ENCODE measurements at regions not wholly inside any gene's neighbourhood (a gene's known extent, or its start where the extent isn't known, plus 50 kb on each side); places are given as distances from the start of the nearest gene placed in this dataset.

GRCh38 chr13:105395041-105395440 lies 1140.4 kb downstream of the EFNB2 start:
- no peak overlapping the region for H4K8ac ChIP-seq (ENCODE audit: low read depth in 2 of 2, low read length in 2 of 2)
- intact Hi-C loops (cut with micrococcal nuclease) (no loop called here), dilution Hi-C loops (cut with HindIII; ENCODE audit: low sequenced_read_pairs, unreplicated experiment) (no loop called here), in situ Hi-C loops (cut with MboI; ENCODE audit: low sequenced_read_pairs) (no loop called here)
- no CpG with 5 or more reads among the region's 1 CpG for WGBS, 2 experiments (ENCODE audit: extremely low coverage in 2 of 2, insufficient read length in 1 of 2)
- H3K4me2 ChIP-seq (ENCODE audit: low read depth, low read length): no peak overlapping the region
- H3K79me1 ChIP-seq (ENCODE audit: low read depth in 1 of 2, low read length in 2 of 2): no peaks in the 10 kb centered on the region
- no peak overlapping the region for H3K4me3 ChIP-seq (ENCODE audit: insufficient read depth, low read depth, low read length)
- POLR2A ChIA-PET (ENCODE audit: unreplicated experiment): no interaction called here
- no peak overlapping the region for H2BK15ac ChIP-seq (ENCODE audit: low read depth, low read length)
- H3K9ac ChIP-seq (ENCODE audit: low read depth, low read length): no peak overlapping the region
- no peaks in the 10 kb centered on the region for H4K20me1 ChIP-seq (ENCODE audit: insufficient read depth, low read length)
- H3K56ac ChIP-seq (ENCODE audit: extremely low read depth, insufficient read depth, low read length): no peak overlapping the region
- H3K9me1 ChIP-seq (ENCODE audit: insufficient read depth, low read length): no peaks in the 10 kb centered on the region
- H4K5ac ChIP-seq (ENCODE audit: low read depth, low read length): no peak overlapping the region
- H3K27ac ChIP-seq (ENCODE audit: insufficient read depth, low read length): no peak overlapping the region
- CTCF ChIA-PET: no interaction called here
- H4K91ac ChIP-seq (ENCODE audit: insufficient read depth, low read depth, low read length): no peak overlapping the region
- no peak overlapping the region for H2AK9ac ChIP-seq (replicated peaks; ENCODE audit: low read depth, low read length, poor library complexity)
- no peak for TF ChIP-seq RFX5 (IDR thresholded peaks at IDR 0.05; ENCODE audit: low read depth, low read length)
- TF ChIP-seq MXI1 (IDR thresholded peaks at IDR 0.05; ENCODE audit: borderline replicate concordance, low read depth, low read length): no peak
- TF ChIP-seq MAZ (IDR thresholded peaks at IDR 0.05; ENCODE audit: borderline replicate concordance, low read depth, low read length): no peak
- TF ChIP-seq SMC3 (IDR thresholded peaks at IDR 0.05; ENCODE audit: low read depth, low read length): no peak
- no peak for TF ChIP-seq MAFK (IDR thresholded peaks at IDR 0.05; ENCODE audit: low read depth, low read length)
- no peak for TF ChIP-seq FOS (IDR thresholded peaks at IDR 0.05; ENCODE audit: low read depth, low read length)
- TF ChIP-seq CTCF (conservative IDR thresholded peaks at IDR 0.05; ENCODE audit: low read depth, low read length): no peak
- no peak for TF ChIP-seq ELK1 (IDR thresholded peaks at IDR 0.05; ENCODE audit: borderline replicate concordance, low read depth, low read length)
- no peak for TF ChIP-seq RCOR1 (IDR thresholded peaks at IDR 0.05; ENCODE audit: insufficient replicate concordance, low read length)
- no peak for TF ChIP-seq RAD21 (IDR thresholded peaks at IDR 0.05; ENCODE audit: low read length)
- no peak for TF ChIP-seq CEBPB (IDR thresholded peaks at IDR 0.05; ENCODE audit: low read depth, low read length)
- TF ChIP-seq NFE2L2 (IDR thresholded peaks at IDR 0.05; ENCODE audit: low read depth, low read length): no peak
- no peak for TF ChIP-seq BHLHE40 (IDR thresholded peaks at IDR 0.05; ENCODE audit: low read depth, low read length)
- TF ChIP-seq POLR2A (IDR thresholded peaks at IDR 0.05; ENCODE audit: low read depth, low read length): no peak
- no peak for TF ChIP-seq CHD1 (IDR thresholded peaks at IDR 0.05; ENCODE audit: low read depth, low read length)
- TF ChIP-seq USF2 (IDR thresholded peaks at IDR 0.05; ENCODE audit: low read depth, low read length): no peak
- no TSS peak for BruUV-seq (replicated peaks)
- peak; percentile 9 for DNase-seq
- H3K14ac ChIP-seq (replicated peaks; ENCODE audit: low read depth, low read length): no peak overlapping the region
- H2BK20ac ChIP-seq (ENCODE audit: low read depth, low read length): no peak overlapping the region
- H3K4me1 ChIP-seq (ENCODE audit: control insufficient read depth, insufficient read depth, low read length): no peaks in the 10 kb centered on the region
- H3K27me3 ChIP-seq (ENCODE audit: control insufficient read depth, insufficient read depth, low read length): no peaks in the 10 kb centered on the region
- H3K23ac ChIP-seq (ENCODE audit: low read depth, low read length): no peak overlapping the region
- H2AFZ ChIP-seq (replicated peaks; ENCODE audit: low read length, poor library complexity): no peak overlapping the region
- no peak overlapping the region for H2BK120ac ChIP-seq (ENCODE audit: low read depth, low read length)
- H2AK5ac ChIP-seq (ENCODE audit: low read depth, low read length): no peak overlapping the region
- H3K18ac ChIP-seq (ENCODE audit: low read depth, low read length): no peak overlapping the region
- H3K9me3 ChIP-seq (ENCODE audit: control insufficient read depth, insufficient read depth, low read length): no peaks in the 10 kb centered on the region
- ATAC-seq (ENCODE audit: low read depth): no peak
- no peak overlapping the region for H2BK5ac ChIP-seq (ENCODE audit: low read depth, low read length, poor library complexity, severe bottlenecking)
- H3K4ac ChIP-seq (ENCODE audit: low read depth, low read length): no peak overlapping the region
- no peaks in the 10 kb centered on the region for H3K36me3 ChIP-seq (ENCODE audit: control insufficient read depth, insufficient read depth, low read length)

Measured in IMR-90 (cell line).